ENCODE measurements at regions not wholly inside any gene's neighbourhood (a gene's known extent, or its start where the extent isn't known, plus 50 kb on each side); places are given as distances from the start of the nearest gene placed in this dataset.

- DNase-seq (ENCODE audit: low spot score) = no peak
- in situ Hi-C loops (cut with MboI; ENCODE audit: low pct_unique_long_range_greater_than_20kb, low sequenced_read_pairs, unreplicated experiment) = no loop called here
- TF ChIP-seq, protein P1, sequence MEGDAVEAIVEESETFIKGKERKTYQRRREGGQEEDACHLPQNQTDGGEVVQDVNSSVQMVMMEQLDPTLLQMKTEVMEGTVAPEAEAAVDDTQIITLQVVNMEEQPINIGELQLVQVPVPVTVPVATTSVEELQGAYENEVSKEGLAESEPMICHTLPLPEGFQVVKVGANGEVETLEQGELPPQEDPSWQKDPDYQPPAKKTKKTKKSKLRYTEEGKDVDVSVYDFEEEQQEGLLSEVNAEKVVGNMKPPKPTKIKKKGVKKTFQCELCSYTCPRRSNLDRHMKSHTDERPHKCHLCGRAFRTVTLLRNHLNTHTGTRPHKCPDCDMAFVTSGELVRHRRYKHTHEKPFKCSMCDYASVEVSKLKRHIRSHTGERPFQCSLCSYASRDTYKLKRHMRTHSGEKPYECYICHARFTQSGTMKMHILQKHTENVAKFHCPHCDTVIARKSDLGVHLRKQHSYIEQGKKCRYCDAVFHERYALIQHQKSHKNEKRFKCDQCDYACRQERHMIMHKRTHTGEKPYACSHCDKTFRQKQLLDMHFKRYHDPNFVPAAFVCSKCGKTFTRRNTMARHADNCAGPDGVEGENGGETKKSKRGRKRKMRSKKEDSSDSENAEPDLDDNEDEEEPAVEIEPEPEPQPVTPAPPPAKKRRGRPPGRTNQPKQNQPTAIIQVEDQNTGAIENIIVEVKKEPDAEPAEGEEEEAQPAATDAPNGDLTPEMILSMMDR (IDR thresholded peaks at IDR 0.05; ENCODE audit: extremely low read depth, insufficient read depth, missing control alignments) = no peak
These were observed 629.2 kb upstream of the USP24 start for GRCh38 chr1:55844322-55844721.

DNA sequence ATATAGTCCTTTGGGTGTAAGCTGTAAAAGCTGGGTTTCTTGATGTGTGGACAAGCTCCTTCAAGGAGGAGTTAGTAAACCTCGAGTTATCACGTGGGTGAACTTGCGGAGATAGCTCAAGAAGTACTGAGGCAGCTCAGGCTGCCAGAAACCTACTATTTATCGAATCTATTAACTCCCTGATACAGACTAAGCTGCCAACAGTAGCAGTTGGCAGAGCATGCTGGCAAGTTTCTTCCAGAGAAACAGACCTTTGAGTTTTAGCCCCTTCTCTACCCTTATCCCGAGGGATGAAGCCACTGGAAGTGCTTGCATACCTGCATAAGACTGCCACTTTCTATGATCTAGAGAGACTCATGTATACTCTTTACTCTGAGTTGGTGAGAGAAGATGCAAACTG, 624.5 kb upstream of the USP24 start:
- in situ Hi-C loops (cut with MboI; ENCODE audit: low pct_unique_long_range_greater_than_20kb, low sequenced_read_pairs, unreplicated experiment) = no loop called here
- DNase-seq (ENCODE audit: low spot score) = no peak
- TF ChIP-seq, protein P1 (IDR thresholded peaks at IDR 0.05; ENCODE audit: extremely low read depth, insufficient read depth, missing control alignments) = no peak

- TF ChIP-seq, protein P1 (IDR thresholded peaks at IDR 0.05; ENCODE audit: extremely low read depth, insufficient read depth, missing control alignments) = no peak
- in situ Hi-C loops (cut with MboI; ENCODE audit: low pct_unique_long_range_greater_than_20kb, low sequenced_read_pairs, unreplicated experiment) = no loop called here
- no peak for DNase-seq (ENCODE audit: low spot score)
These were observed 624.1 kb upstream of the USP24 start for GRCh38 chr1:55839221-55839620.

DNA sequence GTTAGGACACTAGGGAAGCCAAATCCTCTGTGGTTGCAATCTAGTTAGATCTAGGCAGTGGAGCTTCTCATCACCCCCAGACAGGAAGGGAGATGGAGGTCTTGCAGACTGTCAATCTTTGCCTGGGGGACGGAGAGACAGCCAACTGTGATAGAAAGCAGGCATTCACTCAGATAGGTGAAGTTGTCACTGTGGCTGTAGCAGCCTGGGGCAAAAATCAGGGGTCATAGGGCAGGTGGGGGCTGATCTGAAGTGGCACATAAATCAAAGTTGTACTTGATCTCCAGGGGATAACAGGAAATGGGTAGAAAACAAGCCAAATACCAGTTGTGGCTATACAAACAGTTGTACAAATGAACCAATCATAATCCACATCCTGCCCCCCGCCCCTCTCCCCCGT, 620.9 kb upstream of the USP24 start:
- TF ChIP-seq, protein P1 (IDR thresholded peaks at IDR 0.05; ENCODE audit: extremely low read depth, insufficient read depth, missing control alignments) = no peak
- in situ Hi-C loops (cut with MboI; ENCODE audit: low pct_unique_long_range_greater_than_20kb, low sequenced_read_pairs, unreplicated experiment) = no loop called here
- DNase-seq (ENCODE audit: low spot score) = no peak

DNA sequence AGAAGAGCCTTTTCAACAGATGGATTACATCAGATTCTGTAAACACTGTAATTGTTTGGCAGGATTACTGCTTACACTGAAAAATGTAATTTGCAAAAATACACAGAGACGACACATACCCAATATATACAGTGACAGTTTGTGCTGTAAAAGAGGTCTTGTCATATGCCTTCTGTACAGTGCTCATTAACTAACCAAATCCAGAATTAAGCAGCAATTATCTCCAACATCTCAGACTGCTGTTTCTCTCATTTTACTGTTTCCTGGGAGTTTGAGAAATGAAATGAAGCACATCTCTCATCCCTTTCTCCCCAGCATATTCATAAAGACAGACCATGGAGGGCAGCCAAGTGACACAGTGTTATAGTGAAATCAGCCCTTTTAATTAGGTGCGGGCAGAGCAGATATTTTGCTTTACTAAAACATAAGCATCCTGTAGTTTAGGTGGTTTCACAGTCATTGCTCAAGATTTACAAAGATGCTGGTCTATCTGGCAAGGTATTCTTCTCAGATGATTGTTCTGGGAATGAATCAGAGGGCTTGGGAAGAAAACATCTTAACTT, 618.4 kb upstream of the USP24 start:
- TF ChIP-seq, protein P1 (IDR thresholded peaks at IDR 0.05; ENCODE audit: extremely low read depth, insufficient read depth, missing control alignments) = no peak
- DNase-seq (ENCODE audit: low spot score) = no peak
- in situ Hi-C loops (cut with MboI; ENCODE audit: low pct_unique_long_range_greater_than_20kb, low sequenced_read_pairs, unreplicated experiment) = no loop called here

- in situ Hi-C loops (cut with MboI; ENCODE audit: low pct_unique_long_range_greater_than_20kb, low sequenced_read_pairs, unreplicated experiment) = no loop called here
- no peak for DNase-seq (ENCODE audit: low spot score)
- TF ChIP-seq, protein P1 (IDR thresholded peaks at IDR 0.05; ENCODE audit: extremely low read depth, insufficient read depth, missing control alignments) = no peak
These were observed 616.6 kb upstream of the USP24 start for GRCh38 chr1:55831759-55832158.

- TF ChIP-seq, protein P1 (IDR thresholded peaks at IDR 0.05; ENCODE audit: extremely low read depth, insufficient read depth, missing control alignments) = no peak
- in situ Hi-C loops (cut with MboI; ENCODE audit: low pct_unique_long_range_greater_than_20kb, low sequenced_read_pairs, unreplicated experiment) = no loop called here
- DNase-seq (ENCODE audit: low spot score) = no peak
These were observed 612.9 kb upstream of the USP24 start for GRCh38 chr1:55828044-55828443.
